ENCODE measurements at regions not wholly inside any gene's neighbourhood (a gene's known extent, or its start where the extent isn't known, plus 50 kb on each side); places are given as distances from the start of the nearest gene placed in this dataset.
"Not testable (repeated sequence)": the region's sequence is repeated elsewhere in the genome, so short reads cannot be mapped to it uniquely, and the experiment has no call there.

GRCh38 chr20:54981175-54981574 lies 505.8 kb downstream of the DOK5 start:
- DNase-seq: no peak
- intact Hi-C loops (cut with DNase I): no loop called here
- no peak for ATAC-seq (ENCODE audit: poor library complexity)

- DNase-seq (no peak), ATAC-seq (ENCODE audit: poor library complexity) (no peak)
- intact Hi-C loops (cut with DNase I): no loop called here
Measured at GRCh38 chr20:54980103-54980960, 504.9 kb downstream of the DOK5 start.

DNA sequence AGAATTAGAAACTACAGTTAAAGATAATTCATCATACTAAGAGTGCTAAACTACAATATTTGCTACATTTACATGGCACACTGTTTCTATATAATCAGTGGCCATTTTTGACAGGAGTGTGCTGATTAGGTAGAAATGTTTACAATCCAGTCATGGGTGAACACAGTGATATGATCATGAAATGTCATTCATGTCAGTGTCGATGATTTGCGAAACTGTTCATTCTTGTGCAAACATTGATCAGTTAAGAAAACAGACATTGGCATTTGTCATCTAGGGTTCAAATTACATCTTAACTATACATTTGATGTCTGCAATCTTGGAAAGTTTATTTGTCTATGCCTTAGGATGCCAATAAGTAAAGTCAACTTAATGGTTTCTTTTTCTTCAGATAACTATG lies 474.9 kb downstream of the DOK5 start:
- DNase-seq (no peak), ATAC-seq (ENCODE audit: poor library complexity) (no peak)
- intact Hi-C loops (cut with DNase I): no loop called here

DNA sequence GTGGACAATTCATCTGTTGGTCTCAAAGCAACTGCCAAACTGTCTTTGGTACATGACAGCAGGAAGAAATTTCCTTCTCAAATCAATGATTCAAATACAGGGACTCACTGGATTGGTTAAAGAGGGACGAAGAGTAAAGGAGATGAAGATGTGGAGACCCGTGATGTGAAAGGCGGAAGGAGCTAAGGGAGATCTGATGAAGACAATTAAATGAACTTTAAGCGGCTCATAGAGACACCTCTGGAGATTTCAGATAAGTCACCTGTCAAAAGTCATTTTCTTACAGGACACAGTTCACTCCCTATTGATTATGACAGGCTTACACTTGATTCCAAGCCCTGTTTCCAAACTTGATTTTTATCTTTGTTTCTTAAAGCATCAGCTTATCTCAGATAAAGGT lies 466.3 kb downstream of the DOK5 start:
- no peak for DNase-seq
- intact Hi-C loops (cut with DNase I): no loop called here
- no peak for ATAC-seq (ENCODE audit: poor library complexity)

DNA sequence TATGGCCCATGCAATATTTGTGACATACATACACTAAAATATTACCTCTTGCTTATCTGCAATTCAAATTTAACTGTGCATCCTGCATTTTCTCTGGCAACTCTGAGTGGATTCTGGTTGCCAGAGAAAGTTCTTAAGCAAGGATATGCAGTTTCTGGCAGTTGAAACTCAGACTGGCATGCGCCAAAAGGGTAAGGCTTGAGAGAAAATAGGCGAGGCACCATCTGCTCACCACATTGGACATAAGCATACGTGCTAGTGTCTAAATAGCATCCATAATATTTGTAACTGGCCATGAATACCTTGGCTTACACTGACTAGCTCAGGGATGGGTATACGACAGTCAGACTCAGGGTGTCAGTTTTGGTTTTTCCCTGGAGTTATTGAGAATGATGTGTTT lies 465.1 kb downstream of the DOK5 start:
- intact Hi-C loops (cut with DNase I): no loop called here

GRCh38 chr20:54938707-54939106 lies 463.3 kb downstream of the DOK5 start:
- intact Hi-C loops (cut with DNase I): no loop called here
- no peak for DNase-seq
- no peak for ATAC-seq (ENCODE audit: poor library complexity)

More for the DNA sequence above, 465.1 kb downstream of the DOK5 start:
- ATAC-seq (ENCODE audit: poor library complexity) (no peak), DNase-seq (no peak)

DNA sequence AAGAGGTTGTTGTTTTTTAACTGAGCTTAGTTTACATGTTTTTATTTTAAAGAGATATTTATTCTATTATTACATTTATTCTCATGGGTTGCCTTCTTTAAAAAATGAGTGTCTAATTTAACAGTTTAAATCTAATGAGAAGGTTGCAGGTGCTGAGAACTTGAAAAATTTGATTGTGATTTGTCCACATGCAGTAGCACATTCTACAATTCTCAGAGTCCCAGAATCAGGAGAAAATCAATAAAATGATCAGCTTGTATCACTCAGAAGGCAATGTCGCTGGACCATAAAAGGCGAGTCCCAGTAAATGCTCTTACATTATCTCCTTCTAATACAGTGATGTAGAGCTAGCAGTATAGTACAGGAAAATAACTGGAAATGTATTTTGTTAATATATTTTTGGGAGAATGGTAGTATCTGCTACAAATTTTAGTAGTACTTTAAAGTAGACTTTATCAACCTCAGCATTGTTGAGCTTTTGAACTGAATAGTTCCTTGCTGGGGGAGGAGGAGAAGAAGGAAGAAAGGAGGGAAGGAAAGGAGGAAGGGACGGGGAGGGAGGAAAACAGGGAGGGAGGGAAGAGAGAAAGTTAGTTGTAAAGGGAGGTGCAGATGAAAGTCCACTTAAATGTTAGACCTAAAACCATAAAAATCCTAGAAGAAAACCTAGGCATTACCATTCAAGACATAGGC lies 458.0 kb downstream of the DOK5 start:
- ATAC-seq (ENCODE audit: poor library complexity) (no peak), DNase-seq (no peak)
- intact Hi-C loops (cut with DNase I): no loop called here

DNA sequence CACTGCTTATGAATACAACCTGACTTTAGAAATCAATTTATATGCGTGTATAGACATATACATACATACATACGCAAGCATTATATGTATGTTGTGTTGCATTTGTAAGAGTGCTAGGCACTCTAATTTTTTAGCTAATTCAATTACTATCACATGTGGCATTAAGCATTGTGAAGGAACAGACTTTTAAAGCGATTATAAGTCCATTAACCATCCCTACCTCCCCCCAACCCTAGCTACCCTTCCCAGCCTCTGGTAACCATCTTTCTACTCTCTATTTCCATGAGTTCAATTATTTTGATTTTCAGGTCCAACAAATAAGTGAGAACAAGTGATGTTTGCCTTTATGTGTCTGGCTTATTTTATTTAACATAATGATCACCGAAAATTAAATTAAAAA lies 453.8 kb downstream of the DOK5 start:
- DNase-seq (no peak), ATAC-seq (ENCODE audit: poor library complexity) (no peak)

GRCh38 chr20:54928564-54928963 lies 453.2 kb downstream of the DOK5 start:
- DNase-seq: no peak
- intact Hi-C loops (cut with DNase I): no loop called here
- ATAC-seq (ENCODE audit: poor library complexity): no peak

More for the DNA sequence above, 453.8 kb downstream of the DOK5 start:
- intact Hi-C loops (cut with DNase I): no loop called here

DNA sequence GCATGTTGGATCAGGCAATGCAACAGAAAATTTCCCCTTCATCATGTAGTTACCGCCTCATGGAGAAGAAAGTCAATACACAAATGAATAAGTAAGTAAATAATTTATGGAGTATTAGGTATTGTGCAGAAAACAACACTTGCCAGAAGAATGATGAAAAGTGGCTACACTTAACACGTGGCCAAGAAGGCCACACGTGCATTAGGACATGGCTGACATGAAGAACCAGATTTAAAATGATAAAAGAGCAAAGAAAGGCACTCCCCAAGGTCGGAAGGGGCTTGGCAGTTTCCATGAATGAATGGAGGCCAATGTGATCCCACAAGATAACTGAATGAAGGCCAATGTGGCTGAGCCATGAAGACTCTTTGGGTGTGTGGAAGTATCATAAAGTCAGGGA lies 447.2 kb downstream of the DOK5 start:
- no peak for ATAC-seq (ENCODE audit: poor library complexity)
- no peak for DNase-seq
- intact Hi-C loops (cut with DNase I): no loop called here

DNA sequence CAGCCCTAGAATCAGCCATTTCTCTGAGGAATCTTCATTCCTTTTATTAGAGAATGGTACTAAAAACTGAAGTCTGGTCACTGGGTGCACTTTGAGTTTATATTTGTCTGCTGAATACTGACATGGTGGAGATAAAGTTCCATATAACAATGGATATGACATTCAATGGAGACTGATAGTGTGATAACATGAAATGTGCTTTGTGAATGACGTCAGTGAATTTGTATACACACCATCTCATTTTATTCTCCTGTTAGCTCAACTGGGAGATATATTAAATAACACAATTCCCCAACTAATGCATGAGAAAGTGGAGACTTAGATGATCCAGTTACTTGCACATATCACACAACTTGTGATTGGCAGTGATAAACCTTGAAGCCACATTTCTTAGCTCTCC lies 446.7 kb downstream of the DOK5 start:
- ATAC-seq (ENCODE audit: poor library complexity): no peak

DNA sequence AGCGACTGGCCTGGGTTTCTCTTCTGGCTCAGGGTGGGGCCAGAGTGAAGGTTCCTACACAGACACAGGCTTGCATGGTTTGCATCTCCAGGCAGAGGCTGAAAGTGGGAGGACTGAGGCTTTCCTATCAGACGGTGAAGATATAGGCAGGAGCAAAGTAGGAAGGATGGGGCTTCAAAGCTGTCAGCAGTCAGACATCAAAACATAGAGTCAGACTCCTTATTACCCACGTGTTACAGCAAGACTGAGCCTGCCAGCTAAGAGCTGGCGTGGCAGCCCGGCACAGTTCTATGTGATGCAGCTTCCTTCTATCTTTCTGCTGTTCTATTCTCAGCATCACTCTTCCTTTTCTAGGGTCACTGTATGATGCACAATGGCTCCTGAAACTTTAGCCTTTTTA lies 445.1 kb downstream of the DOK5 start:
- intact Hi-C loops (cut with DNase I): no loop called here
- DNase-seq: no peak
- no peak for ATAC-seq (ENCODE audit: poor library complexity)

More for the DNA sequence above, 446.7 kb downstream of the DOK5 start:
- intact Hi-C loops (cut with DNase I): no loop called here
- DNase-seq: no peak

DNA sequence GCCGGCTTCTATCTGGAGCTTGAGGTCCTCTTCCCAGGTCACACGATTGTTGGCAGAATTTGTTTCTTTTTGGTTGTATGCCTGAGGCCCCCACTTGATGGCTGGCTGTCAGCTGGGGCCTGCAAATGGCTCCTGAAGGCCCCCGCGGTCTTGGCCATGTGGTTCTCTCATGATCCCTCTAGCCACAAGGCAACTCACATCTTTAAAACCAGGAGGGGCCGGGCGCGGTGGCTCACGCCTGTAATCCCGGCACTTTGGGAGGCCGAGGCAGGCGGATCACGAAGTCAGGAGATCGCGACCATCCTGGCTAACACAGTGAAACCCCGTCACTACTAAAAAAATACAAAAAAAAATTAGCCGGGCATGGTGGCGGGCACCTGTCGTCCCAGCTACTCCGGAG lies 443.6 kb downstream of the DOK5 start:
- DNase-seq; intact Hi-C loops (cut with DNase I); ATAC-seq (ENCODE audit: poor library complexity): not testable (repeated sequence)

GRCh38 chr20:54914995-54915394 lies 439.6 kb downstream of the DOK5 start:
- no peak for ATAC-seq (ENCODE audit: poor library complexity)
- DNase-seq: no peak
- intact Hi-C loops (cut with DNase I): no loop called here

GRCh38 chr20:54909702-54910101 lies 434.3 kb downstream of the DOK5 start:
- DNase-seq (no peak), ATAC-seq (ENCODE audit: poor library complexity) (no peak)
- intact Hi-C loops (cut with DNase I): no loop called here

- intact Hi-C loops (cut with DNase I); ATAC-seq (ENCODE audit: poor library complexity): not testable (repeated sequence)
Measured at GRCh38 chr20:54906134-54906533, 430.7 kb downstream of the DOK5 start.

GRCh38 chr20:54897787-54898186 lies 422.4 kb downstream of the DOK5 start:
- no peak for ATAC-seq (ENCODE audit: poor library complexity)
- DNase-seq: no peak
- intact Hi-C loops (cut with DNase I): no loop called here

More at GRCh38 chr20:54906134-54906533, 430.7 kb downstream of the DOK5 start:
- DNase-seq: not testable (repeated sequence)

DNA sequence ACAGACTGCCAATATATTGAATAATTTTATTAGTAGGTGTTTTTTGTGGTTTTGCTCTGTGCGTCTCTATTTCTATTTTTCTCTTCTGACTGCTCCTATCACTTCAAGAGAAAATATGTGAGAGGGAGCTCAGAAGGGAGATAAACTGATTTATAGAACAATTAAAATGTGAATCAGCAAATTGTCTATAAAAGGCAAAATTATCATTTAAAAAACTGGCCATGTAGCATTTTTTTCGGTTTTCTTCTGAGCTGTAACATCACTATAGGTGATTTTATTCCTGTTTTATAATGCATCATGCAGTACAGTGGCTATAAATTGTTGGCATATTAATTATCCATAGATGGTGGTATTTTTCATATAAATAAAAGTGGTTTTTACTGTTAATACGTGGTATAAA lies 416.5 kb downstream of the DOK5 start:
- ATAC-seq (ENCODE audit: poor library complexity) (no peak), DNase-seq (no peak)
- intact Hi-C loops (cut with DNase I): no loop called here

GRCh38 chr20:54879393-54879792 lies 404.0 kb downstream of the DOK5 start:
- no peak for DNase-seq
- no peak for ATAC-seq (ENCODE audit: poor library complexity)
- intact Hi-C loops (cut with DNase I): no loop called here

DNA sequence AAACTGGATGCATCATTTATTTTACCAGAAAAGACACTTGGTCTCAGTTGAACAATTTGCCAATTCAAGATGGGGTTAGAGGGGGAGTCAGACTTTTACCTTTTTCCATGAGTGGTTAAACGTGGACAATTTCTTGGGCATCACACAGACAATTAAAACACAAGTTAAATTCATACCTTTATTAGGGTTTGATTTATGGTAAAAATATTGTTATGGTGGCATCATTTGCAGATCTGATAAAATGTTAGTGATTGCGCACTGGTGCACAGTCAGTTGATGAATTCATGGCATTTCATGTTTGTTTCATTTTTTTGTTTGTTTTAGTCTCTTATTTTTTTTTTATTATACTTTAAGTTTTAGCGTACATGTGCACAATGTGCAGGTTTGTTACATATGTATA lies 399.9 kb downstream of the DOK5 start:
- ATAC-seq (ENCODE audit: poor library complexity) (no peak), DNase-seq (no peak)
- intact Hi-C loops (cut with DNase I): no loop called here
